OCI-LY3 (cell line): ENCODE measurements at regions not wholly inside any gene's neighbourhood (a gene's known extent, or its start where the extent isn't known, plus 50 kb on each side); places are given as distances from the start of the nearest gene placed in this dataset.

Experiments used
- CTCF ChIP-seq: fragments of 200-600, 300-600 bp; sonication (generic); IDR thresholded peaks from 2 replicates; pipeline ENCODE4 v1.5.1; 2014; ENCODE audit warnings: antibody characterized with exemption, low read length, low read depth
- EZH2phosphoT487 ChIP-seq: fragments of 200-600 bp; shearing (Covaris generic); IDR thresholded peaks from 2 replicates; pipeline ENCODE4 v1.6.1; 2018; ENCODE audit warnings: antibody characterized with exemption, mixed run types, low read depth

GRCh38 chr2:39508198-39508597, 71.1 kb upstream of the MAP4K3 start:
- TF ChIP-seq CTCF = no peak
- no peak for TF ChIP-seq EZH2phosphoT487
